ENCODE measurements at regions not wholly inside any gene's neighbourhood (a gene's known extent, or its start where the extent isn't known, plus 50 kb on each side); places are given as distances from the start of the nearest gene placed in this dataset.

DNA sequence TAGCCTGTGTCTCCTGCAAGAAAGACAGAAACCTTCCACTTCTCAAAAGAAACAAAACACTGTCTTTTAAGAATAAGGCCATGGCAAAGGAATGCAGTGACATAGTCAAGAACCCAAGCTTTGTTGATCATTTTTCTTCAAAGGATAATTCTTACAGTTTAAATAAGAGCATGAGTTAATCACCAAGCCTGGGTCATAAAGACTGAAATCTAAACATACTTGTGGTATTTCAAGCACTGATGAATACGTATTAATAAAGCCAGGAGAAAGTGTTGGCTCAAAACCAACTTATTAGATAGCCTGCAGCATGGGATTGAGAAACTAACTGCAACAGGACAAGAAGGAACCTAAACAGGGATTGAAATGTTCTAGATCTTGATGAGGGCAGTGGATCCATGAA lies 143.3 kb upstream of the MTNR1B start:
- ATAC-seq (no peak), DNase-seq (no peak)
- H3K27me3 ChIP-seq: peaks cover 0 to 4% (median 0%) of the 10 kb centered on the region in 7 donors
- H3K4me1 ChIP-seq: no peaks in the 10 kb centered on the region
- TF ChIP-seq, protein P1, sequence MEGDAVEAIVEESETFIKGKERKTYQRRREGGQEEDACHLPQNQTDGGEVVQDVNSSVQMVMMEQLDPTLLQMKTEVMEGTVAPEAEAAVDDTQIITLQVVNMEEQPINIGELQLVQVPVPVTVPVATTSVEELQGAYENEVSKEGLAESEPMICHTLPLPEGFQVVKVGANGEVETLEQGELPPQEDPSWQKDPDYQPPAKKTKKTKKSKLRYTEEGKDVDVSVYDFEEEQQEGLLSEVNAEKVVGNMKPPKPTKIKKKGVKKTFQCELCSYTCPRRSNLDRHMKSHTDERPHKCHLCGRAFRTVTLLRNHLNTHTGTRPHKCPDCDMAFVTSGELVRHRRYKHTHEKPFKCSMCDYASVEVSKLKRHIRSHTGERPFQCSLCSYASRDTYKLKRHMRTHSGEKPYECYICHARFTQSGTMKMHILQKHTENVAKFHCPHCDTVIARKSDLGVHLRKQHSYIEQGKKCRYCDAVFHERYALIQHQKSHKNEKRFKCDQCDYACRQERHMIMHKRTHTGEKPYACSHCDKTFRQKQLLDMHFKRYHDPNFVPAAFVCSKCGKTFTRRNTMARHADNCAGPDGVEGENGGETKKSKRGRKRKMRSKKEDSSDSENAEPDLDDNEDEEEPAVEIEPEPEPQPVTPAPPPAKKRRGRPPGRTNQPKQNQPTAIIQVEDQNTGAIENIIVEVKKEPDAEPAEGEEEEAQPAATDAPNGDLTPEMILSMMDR (IDR thresholded peaks at IDR 0.05): no peak
- no peak overlapping the region for H3K27ac ChIP-seq
- H3K9me3 ChIP-seq: no peaks in the 10 kb centered on the region
- intact Hi-C loops (cut with DNase I): no loop called here
- no peaks in the 10 kb centered on the region for H3K36me3 ChIP-seq
- H3K4me3 ChIP-seq: no peak overlapping the region
- 49 to 66% methylated on average over 1 of the region's 1 CpG for WGBS, 2 donors

DNA sequence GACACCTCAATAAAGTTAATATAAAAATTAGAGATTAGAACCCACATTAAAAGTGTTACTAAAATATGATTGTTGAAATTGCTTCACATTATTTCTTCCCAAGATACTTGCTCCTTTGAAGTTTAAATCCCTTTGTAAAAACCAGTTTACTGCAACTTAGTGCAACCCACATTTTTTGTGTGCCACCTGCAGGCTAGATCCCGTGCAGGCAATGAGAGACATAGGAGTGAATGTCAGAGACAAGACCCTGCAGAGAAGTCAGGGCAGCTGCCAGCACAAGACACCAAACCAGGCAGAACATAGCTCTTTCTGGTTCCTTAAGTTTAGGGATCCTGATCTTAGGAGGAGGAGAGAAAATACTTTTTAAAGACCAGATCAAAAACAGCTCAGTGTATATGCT lies 142.8 kb upstream of the MTNR1B start:
- intact Hi-C loops (cut with DNase I): no loop called here
- DNase-seq: no peak
- WGBS, 2 donors: 73 to 84% methylated on average over 1 of the region's 1 CpG

DNA sequence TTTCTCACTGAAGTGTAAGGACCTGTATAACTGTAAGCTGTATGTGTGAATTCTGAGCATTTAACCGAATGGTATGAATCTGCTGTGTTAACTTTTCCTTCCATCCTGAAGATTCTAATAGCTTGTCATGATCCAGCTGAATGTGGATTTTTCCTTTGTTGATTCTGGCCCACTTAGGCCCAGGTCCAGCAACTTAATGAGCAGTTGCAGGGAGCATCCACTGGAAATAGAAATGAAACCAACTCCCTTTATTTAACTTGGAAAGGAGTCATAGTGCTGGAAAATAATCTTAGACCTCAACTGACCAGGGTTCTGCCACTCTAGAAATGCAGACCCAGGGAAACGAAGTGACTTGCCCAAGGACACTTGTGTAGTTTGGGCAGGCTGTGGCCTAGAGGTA lies 142.3 kb upstream of the MTNR1B start:
- TF ChIP-seq, protein P1 (IDR thresholded peaks at IDR 0.05): no peak
- ATAC-seq: no peak
- intact Hi-C loops (cut with DNase I): no loop called here
- 66 to 74% methylated on average over 2 of the region's 2 CpGs for WGBS, 2 donors
- H3K4me3 ChIP-seq: no peak overlapping the region
- no peak overlapping the region for H3K27ac ChIP-seq
- peaks cover 0 to 8% (median 0%) of the 10 kb centered on the region in 7 donors for H3K27me3 ChIP-seq
- no peak for DNase-seq
- no peaks in the 10 kb centered on the region for H3K9me3 ChIP-seq
- no peaks in the 10 kb centered on the region for H3K4me1 ChIP-seq
- H3K36me3 ChIP-seq: no peaks in the 10 kb centered on the region

More for the DNA sequence above, 142.8 kb upstream of the MTNR1B start:
- Histone ChIP-seq H3K27ac (no peak overlapping the region), H3K9me3 (no peaks in the 10 kb centered on the region), H3K4me1 (no peaks in the 10 kb centered on the region), H3K36me3 (no peaks in the 10 kb centered on the region), H3K27me3 (peaks cover 0 to 5% (median 0%) of the 10 kb centered on the region in 7 donors), H3K4me3 (no peak overlapping the region)
- TF ChIP-seq, protein P1 (IDR thresholded peaks at IDR 0.05): peak in 3 of 9 donors; percentile 8 to 36 (median 18)
- no peak for ATAC-seq

DNA sequence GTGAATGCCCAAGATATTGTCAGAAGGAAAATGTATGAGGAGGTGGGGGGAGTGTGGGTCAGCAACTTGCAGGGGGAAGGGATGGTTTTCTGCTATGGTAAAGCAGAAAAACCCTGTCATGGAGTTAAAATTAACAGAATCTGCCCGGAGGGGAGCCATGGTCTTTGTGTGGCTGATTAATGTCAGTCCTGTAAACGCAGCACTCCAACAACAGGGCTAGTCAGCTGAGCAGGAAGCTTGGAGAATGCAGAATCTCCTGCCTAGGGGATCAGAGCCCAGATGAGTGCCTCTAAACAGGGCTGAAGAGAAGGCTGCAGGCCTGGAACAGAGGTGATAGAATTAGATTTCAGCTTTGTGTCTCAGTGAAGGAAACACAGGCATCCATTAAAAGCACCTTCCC lies 140.9 kb upstream of the MTNR1B start:
- 38 to 52% methylated on average over 2 of the region's 2 CpGs for WGBS, 2 donors
- intact Hi-C loops (cut with DNase I): no loop called here
- DNase-seq: no peak
- Histone ChIP-seq H3K27me3 (peaks cover 0 to 8% (median 0%) of the 10 kb centered on the region in 7 donors), H3K9me3 (no peaks in the 10 kb centered on the region), H3K4me3 (no peak overlapping the region), H3K36me3 (no peaks in the 10 kb centered on the region), H3K4me1 (no peaks in the 10 kb centered on the region), H3K27ac (no peak overlapping the region)
- ATAC-seq: no peak
- TF ChIP-seq, protein P1 (IDR thresholded peaks at IDR 0.05): no peak
